Tongue (tissue), 1 donor: ENCODE measurements at regions not wholly inside any gene's neighbourhood (a gene's known extent, or its start where the extent isn't known, plus 50 kb on each side); places are given as distances from the start of the nearest gene placed in this dataset.
"Not testable (repeated sequence)": the region's sequence is repeated elsewhere in the genome, so short reads cannot be mapped to it uniquely, and the experiment has no call there.

Experiments used
- DNase-seq: peaks from one replicate; pipeline ENCODE4 v3.0.0-alpha.2; 2015

- DNase-seq: no peak
Measured at GRCh38 chr14:49106741-49107667, 479.2 kb downstream of the RPS29 start.

GRCh38 chr14:49105956-49106355 is 480.2 kb downstream of the RPS29 start:
- DNase-seq: no peak

- DNase-seq: no peak
Measured at GRCh38 chr14:49105512-49105911, 480.7 kb downstream of the RPS29 start.

GRCh38 chr14:49092345-49092744 is 493.8 kb downstream of the RPS29 start:
- no peak for DNase-seq

GRCh38 chr14:49089107-49089506 is 497.1 kb downstream of the RPS29 start:
- DNase-seq: no peak

- DNase-seq: not testable (repeated sequence)
Measured at GRCh38 chr14:49073292-49073691, 512.9 kb downstream of the RPS29 start.

- no peak for DNase-seq
Measured at GRCh38 chr14:49058511-49058910, 527.7 kb downstream of the RPS29 start.

- no peak for DNase-seq
Measured at GRCh38 chr14:49057838-49058510, 528.2 kb downstream of the RPS29 start.

- DNase-seq: no peak
Measured at GRCh38 chr14:49056021-49056420, 530.2 kb downstream of the RPS29 start.

- DNase-seq: peak; percentile 74
Measured at GRCh38 chr14:49052521-49052920, 533.7 kb downstream of the RPS29 start.

GRCh38 chr14:49051328-49052060 is 534.7 kb downstream of the RPS29 start:
- no peak for DNase-seq

- DNase-seq: peak; percentile 69
Measured at GRCh38 chr14:49050822-49051221, 535.4 kb downstream of the RPS29 start.

GRCh38 chr14:49049711-49050110 is 536.5 kb downstream of the RPS29 start:
- no peak for DNase-seq

GRCh38 chr14:49044981-49045380 is 541.2 kb downstream of the RPS29 start:
- DNase-seq: no peak

- DNase-seq: peak; percentile 48
Measured at GRCh38 chr14:49036984-49037516, 549.1 kb downstream of the RPS29 start.

GRCh38 chr14:49036266-49036665 is 549.9 kb downstream of the RPS29 start:
- no peak for DNase-seq

- DNase-seq: no peak
Measured at GRCh38 chr14:49033131-49033530, 553.0 kb downstream of the RPS29 start.

- not testable (repeated sequence) for DNase-seq
Measured at GRCh38 chr14:49031710-49032109, 554.5 kb downstream of the RPS29 start.

- no peak for DNase-seq
Measured at GRCh38 chr14:49019467-49020115, 566.6 kb downstream of the RPS29 start.

GRCh38 chr14:49017447-49017846 is 568.7 kb downstream of the RPS29 start:
- DNase-seq: no peak

- no peak for DNase-seq
Measured at GRCh38 chr14:49016381-49016780, 569.8 kb downstream of the RPS29 start.

GRCh38 chr14:49014476-49014875 is 571.7 kb downstream of the RPS29 start:
- peak; percentile 57 for DNase-seq
